ENCODE measurements at regions not wholly inside any gene's neighbourhood (a gene's known extent, or its start where the extent isn't known, plus 50 kb on each side); places are given as distances from the start of the nearest gene placed in this dataset.

DNA sequence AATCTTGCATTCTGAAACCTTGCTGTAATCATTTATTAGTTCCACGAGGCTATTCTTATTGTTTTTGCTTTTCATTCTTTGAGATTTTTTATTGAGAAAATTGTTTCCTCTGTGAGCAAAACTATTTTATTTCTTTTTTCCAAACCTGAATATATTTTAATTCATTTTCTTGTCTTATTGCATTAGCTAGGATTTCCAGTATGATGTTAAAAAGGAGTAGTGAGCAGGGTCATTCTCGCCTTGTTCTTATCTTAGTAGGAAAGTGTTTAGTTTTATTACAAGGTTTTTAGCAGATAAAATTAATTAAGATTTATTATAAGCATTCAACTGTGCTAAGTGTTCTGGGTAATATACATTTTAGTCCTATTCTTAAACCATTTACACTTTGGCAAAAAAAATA is 214.6 kb upstream of the KLF6 start:
- intact Hi-C loops (cut with micrococcal nuclease) (no loop called here), dilution Hi-C loops (cut with MboI; ENCODE audit: extremely low pct_ligation_motif_present, low sequenced_read_pairs) (no loop called here)
- H3K36me3 ChIP-seq (ENCODE audit: control insufficient read depth in 2 of 2, extremely low read depth in 1 of 2, insufficient read depth in 2 of 2, low read length in 2 of 2) = no peaks in the 10 kb centered on the region
- H4K20me1 ChIP-seq (replicated peaks; ENCODE audit: control insufficient read depth, extremely low read depth, insufficient read depth, low read length) = no peaks in the 10 kb centered on the region
- POLR2A ChIA-PET = no interaction called here
- H3K4me1 ChIP-seq (ENCODE audit: control insufficient read depth, extremely low read depth, insufficient read depth, low read length) = peaks cover 10% of the 10 kb centered on the region
- H3K9me1 ChIP-seq (replicated peaks; ENCODE audit: control insufficient read depth, extremely low read depth, insufficient read depth, low read length) = no peaks in the 10 kb centered on the region
- H3K4me3 ChIP-seq (replicated peaks in 1 of 3; ENCODE audit: insufficient read depth in 1 of 3, low read depth in 1 of 3, low read length in 3 of 3) = no peak overlapping the region
- H3K9ac ChIP-seq (replicated peaks; ENCODE audit: extremely low read depth, insufficient read depth, low read length) = no peak overlapping the region
- CTCF ChIA-PET = no interaction called here
- no peaks in the 10 kb centered on the region for H3K9me3 ChIP-seq (replicated peaks; ENCODE audit: control insufficient read depth, insufficient read depth, low read length)
- FAIRE-seq = no peak
- H3K27ac ChIP-seq (ENCODE audit: insufficient read depth, low read depth, low read length) = no peak overlapping the region
- no peak for DNase-seq (ENCODE audit: low read depth, low spot score)
- H2AFZ ChIP-seq (ENCODE audit: low read depth, low read length) = no peak overlapping the region
- H3K27me3 ChIP-seq (ENCODE audit: control insufficient read depth in 2 of 2, insufficient read depth in 2 of 2, low read length in 2 of 2) = no peaks in the 10 kb centered on the region
- no peak overlapping the region for H3K4me2 ChIP-seq (ENCODE audit: insufficient read depth, low read length)
- TF ChIP-seq JUN (IDR thresholded peaks at IDR 0.05; ENCODE audit: borderline replicate concordance, insufficient read depth, insufficient read length, low read depth) (no peak), EZH2 (IDR thresholded peaks at IDR 0.05; ENCODE audit: borderline replicate concordance, low read depth, low read length, severe bottlenecking) (no peak)
- no peaks in the 10 kb centered on the region for H3K79me2 ChIP-seq (ENCODE audit: control insufficient read depth, insufficient read depth, low read length)
- BruUV-seq (replicated peaks) = no TSS peak

GRCh38 chr10:3996697-3997096 is 211.7 kb upstream of the KLF6 start:
- POLR2A ChIA-PET = no interaction called here
- Histone ChIP-seq H3K4me2 (ENCODE audit: insufficient read depth, low read length) (no peak overlapping the region), H3K9ac (replicated peaks; ENCODE audit: extremely low read depth, insufficient read depth, low read length) (no peak overlapping the region), H3K9me3 (replicated peaks; ENCODE audit: control insufficient read depth, insufficient read depth, low read length) (no peaks in the 10 kb centered on the region), H4K20me1 (replicated peaks; ENCODE audit: control insufficient read depth, extremely low read depth, insufficient read depth, low read length) (no peaks in the 10 kb centered on the region), H3K4me1 (ENCODE audit: control insufficient read depth, extremely low read depth, insufficient read depth, low read length) (peaks cover 10% of the 10 kb centered on the region), H3K9me1 (replicated peaks; ENCODE audit: control insufficient read depth, extremely low read depth, insufficient read depth, low read length) (no peaks in the 10 kb centered on the region), H2AFZ (ENCODE audit: low read depth, low read length) (no peak overlapping the region), H3K27ac (ENCODE audit: insufficient read depth, low read depth, low read length) (no peak overlapping the region), H3K79me2 (ENCODE audit: control insufficient read depth, insufficient read depth, low read length) (no peaks in the 10 kb centered on the region), H3K36me3 (ENCODE audit: control insufficient read depth in 2 of 2, extremely low read depth in 1 of 2, insufficient read depth in 2 of 2, low read length in 2 of 2) (no peaks in the 10 kb centered on the region), H3K27me3 (ENCODE audit: control insufficient read depth in 2 of 2, insufficient read depth in 2 of 2, low read length in 2 of 2) (no peaks in the 10 kb centered on the region), H3K4me3 (replicated peaks in 1 of 3; ENCODE audit: insufficient read depth in 1 of 3, low read depth in 1 of 3, low read length in 3 of 3) (no peak overlapping the region)
- FAIRE-seq (no peak), DNase-seq (ENCODE audit: low read depth, low spot score) (no peak)
- CTCF ChIA-PET = interaction anchor here (1.4 kb wide), 1 partner anchor 60 kb away, joined by 3 read pairs; no protein-coding TSS in a partner anchor
- intact Hi-C loops (cut with micrococcal nuclease) (no loop called here), dilution Hi-C loops (cut with MboI; ENCODE audit: extremely low pct_ligation_motif_present, low sequenced_read_pairs) (no loop called here)
- no TSS peak for BruUV-seq (replicated peaks)
- TF ChIP-seq EZH2 (IDR thresholded peaks at IDR 0.05; ENCODE audit: borderline replicate concordance, low read depth, low read length, severe bottlenecking) (no peak), JUN (IDR thresholded peaks at IDR 0.05; ENCODE audit: borderline replicate concordance, insufficient read depth, insufficient read length, low read depth) (no peak), MYC (IDR thresholded peaks at IDR 0.05; ENCODE audit: low read depth, low read length) (no peak), GATA2 (IDR thresholded peaks at IDR 0.05; ENCODE audit: insufficient read depth, insufficient read length, low read depth, low read length) (no peak), POLR2A (IDR thresholded peaks at IDR 0.05; ENCODE audit: low read depth, low read length) (no peak), POLR2AphosphoS5 (IDR thresholded peaks at IDR 0.05; ENCODE audit: insufficient read depth, low read depth, low read length) (no peak), FOS (IDR thresholded peaks at IDR 0.05; ENCODE audit: borderline replicate concordance, insufficient read depth, low read length) (no peak)
- TF ChIP-seq, protein P1, sequence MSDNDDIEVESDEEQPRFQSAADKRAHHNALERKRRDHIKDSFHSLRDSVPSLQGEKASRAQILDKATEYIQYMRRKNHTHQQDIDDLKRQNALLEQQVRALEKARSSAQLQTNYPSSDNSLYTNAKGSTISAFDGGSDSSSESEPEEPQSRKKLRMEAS (IDR thresholded peaks at IDR 0.05; ENCODE audit: insufficient read depth, insufficient read length) = no peak
- TF ChIP-seq, protein P2, sequence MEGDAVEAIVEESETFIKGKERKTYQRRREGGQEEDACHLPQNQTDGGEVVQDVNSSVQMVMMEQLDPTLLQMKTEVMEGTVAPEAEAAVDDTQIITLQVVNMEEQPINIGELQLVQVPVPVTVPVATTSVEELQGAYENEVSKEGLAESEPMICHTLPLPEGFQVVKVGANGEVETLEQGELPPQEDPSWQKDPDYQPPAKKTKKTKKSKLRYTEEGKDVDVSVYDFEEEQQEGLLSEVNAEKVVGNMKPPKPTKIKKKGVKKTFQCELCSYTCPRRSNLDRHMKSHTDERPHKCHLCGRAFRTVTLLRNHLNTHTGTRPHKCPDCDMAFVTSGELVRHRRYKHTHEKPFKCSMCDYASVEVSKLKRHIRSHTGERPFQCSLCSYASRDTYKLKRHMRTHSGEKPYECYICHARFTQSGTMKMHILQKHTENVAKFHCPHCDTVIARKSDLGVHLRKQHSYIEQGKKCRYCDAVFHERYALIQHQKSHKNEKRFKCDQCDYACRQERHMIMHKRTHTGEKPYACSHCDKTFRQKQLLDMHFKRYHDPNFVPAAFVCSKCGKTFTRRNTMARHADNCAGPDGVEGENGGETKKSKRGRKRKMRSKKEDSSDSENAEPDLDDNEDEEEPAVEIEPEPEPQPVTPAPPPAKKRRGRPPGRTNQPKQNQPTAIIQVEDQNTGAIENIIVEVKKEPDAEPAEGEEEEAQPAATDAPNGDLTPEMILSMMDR (IDR thresholded peaks at IDR 0.05; ENCODE audit: extremely low read depth in 1 of 2, insufficient read depth in 1 of 2, low read depth in 1 of 2, low read length in 2 of 2) = no peak
